Loucy (cell line): ENCODE measurements at regions not wholly inside any gene's neighbourhood (a gene's known extent, or its start where the extent isn't known, plus 50 kb on each side); places are given as distances from the start of the nearest gene placed in this dataset.

Source experiments
- H2AFZ ChIP-seq: fragments of 200-600 bp; sonication (generic); 2 replicates; pipeline ENCODE4 v1.6.0; 2016; ENCODE audit warnings: antibody characterized with exemption, mild to moderate bottlenecking, low read length, moderate library complexity
- H3F3A ChIP-seq: fragments of 200-600 bp; 2 replicates; pipeline ENCODE4 v1.6.0; 2016; ENCODE audit warnings: antibody characterized with exemption, low read depth, mild to moderate bottlenecking
- H3K27me3 ChIP-seq: fragments of 200-600 bp; sonication (generic); 2 replicates; pipeline ENCODE4 v1.6.1; 2014; ENCODE audit warnings: low read length, mild to moderate bottlenecking; ENCODE audit not compliant: insufficient read depth, poor library complexity, severe bottlenecking
- H3K36me3 ChIP-seq: fragments of 200-600 bp; sonication (generic); 2 replicates; pipeline ENCODE4 v1.6.1; 2016; ENCODE audit warnings: low read length; ENCODE audit not compliant: insufficient read depth
- H3K4me1 ChIP-seq: fragments of 200-600 bp; sonication (generic); 2 replicates; pipeline ENCODE4 v1.5.1; 2014; ENCODE audit warnings: low read length, mild to moderate bottlenecking; ENCODE audit not compliant: insufficient read depth, poor library complexity, severe bottlenecking
- H3K4me2 ChIP-seq: fragments of 200-600 bp; sonication (generic); 2 replicates; pipeline ENCODE4 v1.6.0; 2014; ENCODE audit warnings: antibody characterized with exemption, low read length, low read depth, mild to moderate bottlenecking; ENCODE audit not compliant: poor library complexity, severe bottlenecking
- H3K4me3 ChIP-seq: fragments of 200-600 bp; sonication (generic); 2 replicates; pipeline ENCODE4 v1.5.1; 2014; ENCODE audit warnings: low read length, mild to moderate bottlenecking, mixed read lengths; ENCODE audit not compliant: poor library complexity, severe bottlenecking
- H3K79me2 ChIP-seq: fragments of 200-600 bp; sonication (generic); 2 replicates; pipeline ENCODE4 v1.6.1; 2014; ENCODE audit warnings: low read length; ENCODE audit not compliant: insufficient read depth
- H3K9ac ChIP-seq: fragments of 200-600 bp; sonication (generic); 2 replicates; pipeline ENCODE4 v1.6.0; 2014; ENCODE audit warnings: mild to moderate bottlenecking, low read depth, low read length, moderate library complexity; ENCODE audit not compliant: poor library complexity, severe bottlenecking
- H3K9me2 ChIP-seq: fragments of 200-600 bp; sonication (generic); replicated peaks from 2 replicates; pipeline ENCODE4 v1.6.1; 2016; ENCODE audit warnings: low read depth, low read length, mixed read lengths
- H3K9me3 ChIP-seq: fragments of 200-600 bp; sonication (generic); 2 replicates; pipeline ENCODE4 v1.6.1; 2014; ENCODE audit warnings: mild to moderate bottlenecking, antibody characterized with exemption, low read length, low read depth; ENCODE audit not compliant: insufficient read depth
- H4K20me1 ChIP-seq: fragments of 200-600 bp; sonication (generic); 2 replicates; pipeline ENCODE4 v1.6.0; 2014; ENCODE audit warnings: antibody characterized with exemption, low read length, mild to moderate bottlenecking; ENCODE audit not compliant: insufficient read depth, poor library complexity, severe bottlenecking
- CTCF ChIP-seq: fragments of 200-600 bp; sonication (generic); conservative IDR thresholded peaks from 2 replicates; pipeline ENCODE4 v1.5.1; 2014; ENCODE audit warnings: mild to moderate bottlenecking, antibody characterized with exemption, low read length
- EZH2phosphoT487 ChIP-seq: fragments of 200-600 bp; IDR thresholded peaks from 2 replicates; pipeline ENCODE4 v1.6.1; 2018; ENCODE audit warnings: antibody characterized with exemption, mild to moderate bottlenecking, moderate library complexity, borderline replicate concordance

GRCh38 chr21:8992731-8993174 lies 1528.6 kb upstream of the TPTE start:
- Histone ChIP-seq H3K4me1 (no peaks in the 10 kb centered on the region), H3K27me3 (no peaks in the 10 kb centered on the region), H3K4me3 (no peak overlapping the region), H3K9me2 (no peaks in the 10 kb centered on the region), H3K79me2 (no peaks in the 10 kb centered on the region), H3K9me3 (peaks cover 55% of the 10 kb centered on the region), H3K9ac (no peak overlapping the region), H2AFZ (no peak overlapping the region), H3K36me3 (no peaks in the 10 kb centered on the region), H4K20me1 (no peaks in the 10 kb centered on the region), H3F3A (no peaks in the 10 kb centered on the region), H3K4me2 (no peak overlapping the region)
- TF ChIP-seq CTCF (no peak), EZH2phosphoT487 (no peak)

- no peak overlapping the region for H3K9ac ChIP-seq
- H2AFZ ChIP-seq, result no peak overlapping the region
- H3K4me1 ChIP-seq, result no peaks in the 10 kb centered on the region
- H4K20me1 ChIP-seq, result no peaks in the 10 kb centered on the region
- no peaks in the 10 kb centered on the region for H3K79me2 ChIP-seq
- H3K4me3 ChIP-seq, result no peak overlapping the region
- no peaks in the 10 kb centered on the region for H3K27me3 ChIP-seq
- no peaks in the 10 kb centered on the region for H3F3A ChIP-seq
- no peak for TF ChIP-seq CTCF
- TF ChIP-seq EZH2phosphoT487, result no peak
- H3K9me3 ChIP-seq, result peaks cover 55% of the 10 kb centered on the region
- H3K36me3 ChIP-seq, result no peaks in the 10 kb centered on the region
- H3K9me2 ChIP-seq, result no peaks in the 10 kb centered on the region
- no peak overlapping the region for H3K4me2 ChIP-seq
These were observed 1528.0 kb upstream of the TPTE start for GRCh38 chr21:8993284-8993942.

GRCh38 chr21:8993943-8994639 lies 1527.3 kb upstream of the TPTE start:
- Histone ChIP-seq H3K9me2 (no peaks in the 10 kb centered on the region), H3K4me3 (no peak overlapping the region), H3K27me3 (no peaks in the 10 kb centered on the region), H3F3A (no peaks in the 10 kb centered on the region), H4K20me1 (no peaks in the 10 kb centered on the region), H2AFZ (no peak overlapping the region), H3K4me1 (no peaks in the 10 kb centered on the region), H3K9me3 (peaks cover 56% of the 10 kb centered on the region), H3K9ac (no peak overlapping the region), H3K79me2 (no peaks in the 10 kb centered on the region), H3K36me3 (no peaks in the 10 kb centered on the region), H3K4me2 (no peak overlapping the region)
- no peak for TF ChIP-seq CTCF
- no peak for TF ChIP-seq EZH2phosphoT487
